ENCODE measurements at regions not wholly inside any gene's neighbourhood (a gene's known extent, or its start where the extent isn't known, plus 50 kb on each side); places are given as distances from the start of the nearest gene placed in this dataset.
"Not testable (repeated sequence)": the region's sequence is repeated elsewhere in the genome, so short reads cannot be mapped to it uniquely, and the experiment has no call there.

- no peak for DNase-seq (ENCODE audit: low read depth in 3 of 3, low spot score in 2 of 3)
These were observed 119.1 kb downstream of the PHETA1 start for GRCh38 chr12:111249757-111250156.

GRCh38 chr12:111249018-111249370, 119.9 kb downstream of the PHETA1 start:
- no peak for DNase-seq (ENCODE audit: low read depth in 3 of 3, low spot score in 2 of 3)

GRCh38 chr12:111248236-111249017, 120.5 kb downstream of the PHETA1 start:
- no peak for DNase-seq (ENCODE audit: low read depth in 3 of 3, low spot score in 2 of 3)

- DNase-seq (ENCODE audit: low read depth in 3 of 3, low spot score in 2 of 3), result no peak
These were observed 121.7 kb downstream of the PHETA1 start for GRCh38 chr12:111247083-111247783.

- DNase-seq (ENCODE audit: low read depth in 3 of 3, low spot score in 2 of 3), result no peak
These were observed 122.4 kb downstream of the PHETA1 start for GRCh38 chr12:111246477-111247011.

- no peak for DNase-seq (ENCODE audit: low read depth in 3 of 3, low spot score in 2 of 3)
These were observed 123.0 kb downstream of the PHETA1 start for GRCh38 chr12:111245701-111246476.

GRCh38 chr12:111244673-111245072, 124.2 kb downstream of the PHETA1 start:
- DNase-seq (ENCODE audit: low read depth in 3 of 3, low spot score in 2 of 3), result no peak

- not testable (repeated sequence) for DNase-seq (ENCODE audit: low read depth in 3 of 3, low spot score in 2 of 3)
These were observed 126.1 kb downstream of the PHETA1 start for GRCh38 chr12:111242817-111243216.

GRCh38 chr12:111242184-111242583, 126.7 kb downstream of the PHETA1 start:
- no peak for DNase-seq (ENCODE audit: low read depth in 3 of 3, low spot score in 2 of 3)

- no peak for DNase-seq (ENCODE audit: low read depth in 3 of 3, low spot score in 2 of 3)
These were observed 128.5 kb downstream of the PHETA1 start for GRCh38 chr12:111240374-111240773.

- no peak for DNase-seq (ENCODE audit: low read depth in 3 of 3, low spot score in 2 of 3)
These were observed 129.7 kb downstream of the PHETA1 start for GRCh38 chr12:111239235-111239634.

GRCh38 chr12:111238075-111238734, 130.7 kb downstream of the PHETA1 start:
- no peak for DNase-seq (ENCODE audit: low read depth in 3 of 3, low spot score in 2 of 3)

GRCh38 chr12:111234491-111234890, 134.4 kb downstream of the PHETA1 start:
- not testable (repeated sequence) for DNase-seq (ENCODE audit: low read depth in 3 of 3, low spot score in 2 of 3)

GRCh38 chr12:111233786-111234185, 135.1 kb downstream of the PHETA1 start:
- DNase-seq (ENCODE audit: low read depth in 3 of 3, low spot score in 2 of 3), result no peak

- no peak for DNase-seq (ENCODE audit: low read depth in 3 of 3, low spot score in 2 of 3)
These were observed 138.2 kb downstream of the PHETA1 start for GRCh38 chr12:111230649-111231048.

GRCh38 chr12:111228916-111229666, 139.8 kb downstream of the PHETA1 start:
- no peak for DNase-seq (ENCODE audit: low read depth in 3 of 3, low spot score in 2 of 3)

GRCh38 chr12:111227476-111228420, 141.1 kb downstream of the PHETA1 start:
- no peak for DNase-seq (ENCODE audit: low read depth in 3 of 3, low spot score in 2 of 3)

- no peak for DNase-seq (ENCODE audit: low read depth in 3 of 3, low spot score in 2 of 3)
These were observed 142.2 kb downstream of the PHETA1 start for GRCh38 chr12:111226680-111227079.

- DNase-seq (ENCODE audit: low read depth in 3 of 3, low spot score in 2 of 3), result no peak
These were observed 143.6 kb downstream of the PHETA1 start for GRCh38 chr12:111225307-111225706.

Measured in right renal cortex interstitium (tissue), 3 donors.